ENCODE measurements at regions not wholly inside any gene's neighbourhood (a gene's known extent, or its start where the extent isn't known, plus 50 kb on each side); places are given as distances from the start of the nearest gene placed in this dataset.

GRCh38 chr15:36335659-36336058 is 243.8 kb upstream of the CDIN1 start:
- TF ChIP-seq, protein P1, sequence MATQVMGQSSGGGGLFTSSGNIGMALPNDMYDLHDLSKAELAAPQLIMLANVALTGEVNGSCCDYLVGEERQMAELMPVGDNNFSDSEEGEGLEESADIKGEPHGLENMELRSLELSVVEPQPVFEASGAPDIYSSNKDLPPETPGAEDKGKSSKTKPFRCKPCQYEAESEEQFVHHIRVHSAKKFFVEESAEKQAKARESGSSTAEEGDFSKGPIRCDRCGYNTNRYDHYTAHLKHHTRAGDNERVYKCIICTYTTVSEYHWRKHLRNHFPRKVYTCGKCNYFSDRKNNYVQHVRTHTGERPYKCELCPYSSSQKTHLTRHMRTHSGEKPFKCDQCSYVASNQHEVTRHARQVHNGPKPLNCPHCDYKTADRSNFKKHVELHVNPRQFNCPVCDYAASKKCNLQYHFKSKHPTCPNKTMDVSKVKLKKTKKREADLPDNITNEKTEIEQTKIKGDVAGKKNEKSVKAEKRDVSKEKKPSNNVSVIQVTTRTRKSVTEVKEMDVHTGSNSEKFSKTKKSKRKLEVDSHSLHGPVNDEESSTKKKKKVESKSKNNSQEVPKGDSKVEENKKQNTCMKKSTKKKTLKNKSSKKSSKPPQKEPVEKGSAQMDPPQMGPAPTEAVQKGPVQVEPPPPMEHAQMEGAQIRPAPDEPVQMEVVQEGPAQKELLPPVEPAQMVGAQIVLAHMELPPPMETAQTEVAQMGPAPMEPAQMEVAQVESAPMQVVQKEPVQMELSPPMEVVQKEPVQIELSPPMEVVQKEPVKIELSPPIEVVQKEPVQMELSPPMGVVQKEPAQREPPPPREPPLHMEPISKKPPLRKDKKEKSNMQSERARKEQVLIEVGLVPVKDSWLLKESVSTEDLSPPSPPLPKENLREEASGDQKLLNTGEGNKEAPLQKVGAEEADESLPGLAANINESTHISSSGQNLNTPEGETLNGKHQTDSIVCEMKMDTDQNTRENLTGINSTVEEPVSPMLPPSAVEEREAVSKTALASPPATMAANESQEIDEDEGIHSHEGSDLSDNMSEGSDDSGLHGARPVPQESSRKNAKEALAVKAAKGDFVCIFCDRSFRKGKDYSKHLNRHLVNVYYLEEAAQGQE (IDR thresholded peaks at IDR 0.05; ENCODE audit: insufficient read depth in 1 of 2, low read depth in 2 of 2, low read length in 2 of 2): no peak
- TF ChIP-seq TAF1 (IDR thresholded peaks at IDR 0.05; ENCODE audit: borderline replicate concordance, insufficient read depth, low read length) (no peak), FOXP2 (optimal IDR thresholded peaks at IDR 0.05; ENCODE audit: borderline replicate concordance, extremely low read depth, extremely low read length, insufficient read depth) (no peak), POLR2AphosphoS5 (IDR thresholded peaks at IDR 0.05; ENCODE audit: low read depth, low read length) (no peak), SIN3A (IDR thresholded peaks at IDR 0.05; ENCODE audit: borderline replicate concordance, insufficient read depth, low read length) (no peak)

GRCh38 chr15:36344887-36345286 is 234.5 kb upstream of the CDIN1 start:
- TF ChIP-seq TAF1 (IDR thresholded peaks at IDR 0.05; ENCODE audit: borderline replicate concordance, insufficient read depth, low read length) (no peak), SIN3A (IDR thresholded peaks at IDR 0.05; ENCODE audit: borderline replicate concordance, insufficient read depth, low read length) (no peak), FOXP2 (optimal IDR thresholded peaks at IDR 0.05; ENCODE audit: borderline replicate concordance, extremely low read depth, extremely low read length, insufficient read depth) (no peak), POLR2AphosphoS5 (IDR thresholded peaks at IDR 0.05; ENCODE audit: low read depth, low read length) (no peak)
- TF ChIP-seq, protein P1 (IDR thresholded peaks at IDR 0.05; ENCODE audit: insufficient read depth in 1 of 2, low read depth in 2 of 2, low read length in 2 of 2): no peak

- TF ChIP-seq POLR2AphosphoS5 (IDR thresholded peaks at IDR 0.05; ENCODE audit: low read depth, low read length) (no peak), TAF1 (IDR thresholded peaks at IDR 0.05; ENCODE audit: borderline replicate concordance, insufficient read depth, low read length) (no peak), SIN3A (IDR thresholded peaks at IDR 0.05; ENCODE audit: borderline replicate concordance, insufficient read depth, low read length) (no peak), FOXP2 (optimal IDR thresholded peaks at IDR 0.05; ENCODE audit: borderline replicate concordance, extremely low read depth, extremely low read length, insufficient read depth) (no peak)
- TF ChIP-seq, protein P1 (IDR thresholded peaks at IDR 0.05; ENCODE audit: insufficient read depth in 1 of 2, low read depth in 2 of 2, low read length in 2 of 2): no peak
These were observed 232.1 kb upstream of the CDIN1 start for GRCh38 chr15:36347272-36347858.

GRCh38 chr15:36356466-36356865 is 223.0 kb upstream of the CDIN1 start:
- no peak for TF ChIP-seq POLR2AphosphoS5 (IDR thresholded peaks at IDR 0.05; ENCODE audit: low read depth, low read length)
- no peak for TF ChIP-seq SIN3A (IDR thresholded peaks at IDR 0.05; ENCODE audit: borderline replicate concordance, insufficient read depth, low read length)
- TF ChIP-seq, protein P1 (IDR thresholded peaks at IDR 0.05; ENCODE audit: insufficient read depth in 1 of 2, low read depth in 2 of 2, low read length in 2 of 2): no peak
- TF ChIP-seq FOXP2 (optimal IDR thresholded peaks at IDR 0.05; ENCODE audit: borderline replicate concordance, extremely low read depth, extremely low read length, insufficient read depth): no peak
- TF ChIP-seq TAF1 (IDR thresholded peaks at IDR 0.05; ENCODE audit: borderline replicate concordance, insufficient read depth, low read length): no peak
